PC-3 (cell line): ENCODE measurements at regions not wholly inside any gene's neighbourhood (a gene's known extent, or its start where the extent isn't known, plus 50 kb on each side); places are given as distances from the start of the nearest gene placed in this dataset.

ENCODE experiments used
- ATAC-seq: fragments of 200-7000 bp; cut with Tn5 transposase; 2 replicates; pipeline ENCODE4 v1.9.1; 2020; ENCODE audit warnings: mild to moderate bottlenecking, moderate library complexity
- BruUV-seq: library from RNA; stranded (reverse); fragments of 400-500 nt; replicated peaks from 2 replicates; lab custom pipeline; 2021; lab: Mats Ljungman, UMichigan
- CTCF ChIA-PET: fragments of 300-600 bp; sonication (Branson Sonifier 250); formaldehyde crosslinking; loops from one replicate; lab custom pipeline; 2022; ENCODE audit warnings: antibody characterized with exemption; lab: Charles Lee
- POLR2A ChIA-PET: fragments of 300-600 bp; sonication (Branson Sonifier 250); formaldehyde crosslinking; loops from one replicate; lab custom pipeline; 2022; ENCODE audit warnings: antibody characterized with exemption; ENCODE audit not compliant: unreplicated experiment; lab: Charles Lee
- DNase-seq: peaks from one replicate; pipeline ENCODE4 v3.0.0-alpha.2; 2015
- H2AFZ ChIP-seq: fragments of 300-600 bp; sonication (generic); 2 replicates; pipeline ENCODE4 v1.6.0; 2016; ENCODE audit warnings: antibody characterized with exemption, low read length
- H3F3A ChIP-seq: fragments of 300-600 bp; sonication (generic); one replicate; pipeline ENCODE4 v1.6.0; 2017; ENCODE audit warnings: antibody characterized with exemption, low read length, control low read depth, mild to moderate bottlenecking; ENCODE audit not compliant: unreplicated experiment
- H3K27ac ChIP-seq: fragments of 300-600 bp; sonication (generic); 2 replicates; pipeline ENCODE4 v1.5.1; 2016; ENCODE audit warnings: mild to moderate bottlenecking, low read length
- H3K27me3 ChIP-seq: fragments of 300-600 bp; sonication (generic); 2 replicates; pipeline ENCODE4 v1.6.1; 2016; ENCODE audit warnings: low read length, mixed read lengths
- H3K36me3 ChIP-seq: fragments of 300-600 bp; sonication (generic); 2 replicates; pipeline ENCODE4 v1.6.1; 2016; ENCODE audit warnings: low read depth, mixed run types, low read length, mixed read lengths
- H3K4me1 ChIP-seq: fragments of 300-600 bp; sonication (generic); 2 replicates; pipeline ENCODE4 v1.5.1; 2016; ENCODE audit warnings: low read length; ENCODE audit not compliant: insufficient read depth
- H3K4me2 ChIP-seq: fragments of 300-600 bp; sonication (generic); 2 replicates; pipeline ENCODE4 v1.6.0; 2016; ENCODE audit warnings: low read length
- H3K4me3 ChIP-seq: fragments of 300-600 bp; sonication (generic); 2 replicates; pipeline ENCODE4 v1.5.1; 2016; ENCODE audit warnings: mild to moderate bottlenecking, low read length, mixed read lengths
- H3K79me2 ChIP-seq: fragments of 300-600 bp; sonication (generic); 2 replicates; pipeline ENCODE4 v1.6.1; 2017; ENCODE audit warnings: low read length, mixed read lengths
- H3K9ac ChIP-seq: fragments of 300-600 bp; sonication (generic); 2 replicates; pipeline ENCODE4 v1.6.0; 2016; ENCODE audit warnings: mild to moderate bottlenecking, low read length
- H3K9me2 ChIP-seq: fragments of 300-600 bp; sonication (generic); replicated peaks from 2 replicates; pipeline ENCODE4 v1.6.1; 2016; ENCODE audit warnings: mixed run types, low read length, mixed read lengths
- H3K9me3 ChIP-seq: fragments of 300-600 bp; sonication (generic); 2 replicates; pipeline ENCODE4 v1.6.1; 2016; ENCODE audit warnings: low read length, mixed read lengths
- H4K20me1 ChIP-seq: fragments of 300-600 bp; sonication (generic); 2 replicates; pipeline ENCODE4 v1.6.1; 2016; ENCODE audit warnings: low read length, mixed read lengths
- CTCF ChIP-seq: fragments of 300-600 bp; sonication (generic); conservative IDR thresholded peaks from 2 replicates; pipeline ENCODE4 v1.5.1; 2017; ENCODE audit warnings: antibody characterized with exemption, low read depth, mild to moderate bottlenecking, low read length
- EZH2 ChIP-seq: fragments of 300-600 bp; sonication (generic); IDR thresholded peaks from one replicate; pipeline ENCODE4 v1.6.1; 2017; ENCODE audit warnings: antibody characterized with exemption, mild to moderate bottlenecking, low read length; ENCODE audit not compliant: unreplicated experiment
- EZH2phosphoT487 ChIP-seq: fragments of 300-600 bp; sonication (generic); IDR thresholded peaks from 2 replicates; pipeline ENCODE4 v1.6.1; 2018; ENCODE audit warnings: mild to moderate bottlenecking, antibody characterized with exemption, low read length, borderline replicate concordance
- intact Hi-C: fragments of 100-400 bp; cut with micrococcal nuclease; formaldehyde crosslinking; loops from 2 replicates; pipeline ENCODE4 v1.9.0; 2023

- Histone ChIP-seq H3K4me3 (no peak overlapping the region), H3K4me1 (no peaks in the 10 kb centered on the region), H3K9ac (no peak overlapping the region), H3K9me3 (no peaks in the 10 kb centered on the region), H3K9me2 (no peaks in the 10 kb centered on the region), H4K20me1 (no peaks in the 10 kb centered on the region), H3F3A (no peaks in the 10 kb centered on the region), H3K4me2 (no peak overlapping the region), H3K36me3 (no peaks in the 10 kb centered on the region), H3K27me3 (no peaks in the 10 kb centered on the region), H3K79me2 (no peaks in the 10 kb centered on the region), H3K27ac (no peak overlapping the region), H2AFZ (no peak overlapping the region)
- ATAC-seq (no peak), DNase-seq (no peak)
- BruUV-seq = no TSS peak
- TF ChIP-seq EZH2 = no peak
- no peak for TF ChIP-seq CTCF
- no peak for TF ChIP-seq EZH2phosphoT487
- POLR2A ChIA-PET = no interaction called here
- intact Hi-C loops = no loop called here
- CTCF ChIA-PET = no interaction called here
These were observed 290.7 kb downstream of the TMEM114 start for GRCh38 chr16:8299635-8300034.

GRCh38 chr16:8295513-8296237, 294.6 kb downstream of the TMEM114 start:
- CTCF ChIA-PET = no interaction called here
- TF ChIP-seq EZH2phosphoT487 = no peak
- TF ChIP-seq CTCF = no peak
- TF ChIP-seq EZH2 = no peak
- POLR2A ChIA-PET = no interaction called here
- Histone ChIP-seq H2AFZ (no peak overlapping the region), H3K36me3 (no peaks in the 10 kb centered on the region), H3K4me3 (no peak overlapping the region), H3K9ac (no peak overlapping the region), H3K79me2 (no peaks in the 10 kb centered on the region), H3K9me3 (no peaks in the 10 kb centered on the region), H3F3A (no peaks in the 10 kb centered on the region), H3K4me1 (no peaks in the 10 kb centered on the region), H3K27ac (no peak overlapping the region), H3K4me2 (no peak overlapping the region), H4K20me1 (no peaks in the 10 kb centered on the region), H3K9me2 (no peaks in the 10 kb centered on the region), H3K27me3 (no peaks in the 10 kb centered on the region)
- no peak for DNase-seq
- intact Hi-C loops = no loop called here
- ATAC-seq = no peak
- no TSS peak for BruUV-seq

- no peak for ATAC-seq
- Histone ChIP-seq H3K4me1 (no peaks in the 10 kb centered on the region), H3K27ac (no peak overlapping the region), H2AFZ (no peak overlapping the region), H3K79me2 (no peaks in the 10 kb centered on the region), H3K4me3 (no peak overlapping the region), H3K36me3 (no peaks in the 10 kb centered on the region), H3K9ac (no peak overlapping the region), H3K9me2 (no peaks in the 10 kb centered on the region), H4K20me1 (no peaks in the 10 kb centered on the region), H3K9me3 (no peaks in the 10 kb centered on the region), H3K27me3 (no peaks in the 10 kb centered on the region), H3K4me2 (no peak overlapping the region), H3F3A (no peaks in the 10 kb centered on the region)
- ChIA-PET POLR2A (no interaction called here), CTCF (no interaction called here)
- intact Hi-C loops = no loop called here
- no peak for DNase-seq
- no TSS peak for BruUV-seq
- TF ChIP-seq EZH2phosphoT487 (no peak), EZH2 (no peak)
These were observed 296.9 kb downstream of the TMEM114 start for GRCh38 chr16:8293413-8293812.
